Astrocyte of the cerebellum (primary cell): ENCODE measurements at regions not wholly inside any gene's neighbourhood (a gene's known extent, or its start where the extent isn't known, plus 50 kb on each side); places are given as distances from the start of the nearest gene placed in this dataset.

Experiments used
- DNase-seq: peaks from one replicate; pipeline ENCODE4 v3.0.0-alpha.2; 2011; ENCODE audit warnings: low read depth
- H3K4me3 ChIP-seq: 2 replicates; pipeline ENCODE4 v1.5.1; 2011; ENCODE audit warnings: mild to moderate bottlenecking, low read depth, low read length, moderate library complexity
- in situ Hi-C: cut with HindIII; loops from 2 replicates; pipeline ENCODE4 v1.10.0; 2017; ENCODE audit warnings: low sequenced_read_pairs
- TF ChIP-seq, protein P1 (sequence below): IDR thresholded peaks from 2 replicates; pipeline ENCODE4 v1.5.1; 2012; ENCODE audit warnings: low read length, low read depth, moderate library complexity, mild to moderate bottlenecking; ENCODE audit errors: missing control alignments

DNA sequence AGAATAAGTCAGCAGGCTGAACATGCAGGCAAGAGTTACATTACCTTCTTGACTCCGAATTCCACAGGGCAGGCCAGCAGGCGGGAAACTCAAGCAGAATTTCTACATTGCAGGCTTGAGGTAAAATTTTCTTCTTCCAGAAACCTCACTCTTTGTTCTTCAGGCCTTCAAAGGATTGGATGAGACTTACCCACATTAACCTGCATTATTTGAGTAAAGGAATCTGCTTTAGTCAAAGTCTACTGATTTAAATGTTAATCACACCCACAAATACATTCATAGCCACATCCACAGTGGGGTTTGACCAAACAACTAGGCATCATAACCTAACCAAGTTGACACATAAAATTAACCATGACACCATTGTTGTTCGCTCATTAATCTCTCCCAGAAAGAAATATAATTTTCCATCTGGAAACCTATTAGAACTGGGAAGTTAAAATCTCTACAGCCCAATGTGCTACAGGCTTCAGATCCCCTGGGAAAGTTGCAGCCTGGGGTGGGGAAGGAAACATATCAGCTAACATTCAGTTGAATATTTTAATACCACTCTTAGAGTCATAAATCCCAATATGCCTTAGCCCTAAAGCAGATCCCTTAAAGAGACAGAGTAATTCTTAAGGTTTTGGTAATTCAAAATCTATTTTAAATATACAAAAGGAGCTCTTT, 468.2 kb upstream of the TNP1 start:
- TF ChIP-seq, protein P1, sequence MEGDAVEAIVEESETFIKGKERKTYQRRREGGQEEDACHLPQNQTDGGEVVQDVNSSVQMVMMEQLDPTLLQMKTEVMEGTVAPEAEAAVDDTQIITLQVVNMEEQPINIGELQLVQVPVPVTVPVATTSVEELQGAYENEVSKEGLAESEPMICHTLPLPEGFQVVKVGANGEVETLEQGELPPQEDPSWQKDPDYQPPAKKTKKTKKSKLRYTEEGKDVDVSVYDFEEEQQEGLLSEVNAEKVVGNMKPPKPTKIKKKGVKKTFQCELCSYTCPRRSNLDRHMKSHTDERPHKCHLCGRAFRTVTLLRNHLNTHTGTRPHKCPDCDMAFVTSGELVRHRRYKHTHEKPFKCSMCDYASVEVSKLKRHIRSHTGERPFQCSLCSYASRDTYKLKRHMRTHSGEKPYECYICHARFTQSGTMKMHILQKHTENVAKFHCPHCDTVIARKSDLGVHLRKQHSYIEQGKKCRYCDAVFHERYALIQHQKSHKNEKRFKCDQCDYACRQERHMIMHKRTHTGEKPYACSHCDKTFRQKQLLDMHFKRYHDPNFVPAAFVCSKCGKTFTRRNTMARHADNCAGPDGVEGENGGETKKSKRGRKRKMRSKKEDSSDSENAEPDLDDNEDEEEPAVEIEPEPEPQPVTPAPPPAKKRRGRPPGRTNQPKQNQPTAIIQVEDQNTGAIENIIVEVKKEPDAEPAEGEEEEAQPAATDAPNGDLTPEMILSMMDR: no peak
- DNase-seq: peak; percentile 39
- H3K4me3 ChIP-seq: no peak overlapping the region
- in situ Hi-C loops: no loop called here

DNA sequence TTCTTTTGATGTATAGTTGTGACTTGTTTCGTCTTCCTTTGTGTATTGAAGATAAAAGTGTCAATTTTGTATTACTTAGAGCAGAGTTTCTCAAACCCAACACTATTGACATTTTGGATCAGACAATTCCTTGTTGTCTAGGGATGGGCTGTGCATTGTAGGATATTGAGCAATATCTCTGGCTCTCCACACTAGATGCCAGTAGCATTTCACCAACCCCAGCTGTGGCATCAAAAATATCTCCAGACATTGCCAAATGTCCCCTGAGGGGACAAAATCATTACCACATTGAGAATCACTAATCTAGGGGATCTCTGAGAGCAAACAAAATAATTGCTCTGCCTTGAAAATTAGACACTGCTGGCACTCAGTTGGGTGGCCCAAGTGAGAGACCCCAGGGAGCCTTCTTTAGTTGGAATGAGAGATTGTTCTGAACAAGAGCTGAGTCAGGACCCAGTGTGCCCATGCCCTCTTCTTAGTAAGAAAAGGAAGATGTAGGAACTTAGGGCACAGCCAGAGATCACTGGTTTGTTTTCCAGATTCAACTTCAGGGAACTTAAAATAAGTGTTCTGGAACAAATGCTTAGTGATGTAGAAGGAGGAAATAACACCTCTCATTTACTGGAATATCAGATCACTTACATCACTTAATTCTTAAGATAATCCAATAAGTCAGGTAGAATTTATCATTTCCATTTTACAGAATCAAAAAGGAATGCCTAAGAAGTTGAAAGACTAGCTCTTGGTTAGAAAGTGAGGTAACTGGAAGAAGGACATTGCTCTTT, 466.6 kb upstream of the TNP1 start:
- H3K4me3 ChIP-seq: no peak overlapping the region
- TF ChIP-seq, protein P1: no peak
- in situ Hi-C loops: no loop called here
- no peak for DNase-seq

DNA sequence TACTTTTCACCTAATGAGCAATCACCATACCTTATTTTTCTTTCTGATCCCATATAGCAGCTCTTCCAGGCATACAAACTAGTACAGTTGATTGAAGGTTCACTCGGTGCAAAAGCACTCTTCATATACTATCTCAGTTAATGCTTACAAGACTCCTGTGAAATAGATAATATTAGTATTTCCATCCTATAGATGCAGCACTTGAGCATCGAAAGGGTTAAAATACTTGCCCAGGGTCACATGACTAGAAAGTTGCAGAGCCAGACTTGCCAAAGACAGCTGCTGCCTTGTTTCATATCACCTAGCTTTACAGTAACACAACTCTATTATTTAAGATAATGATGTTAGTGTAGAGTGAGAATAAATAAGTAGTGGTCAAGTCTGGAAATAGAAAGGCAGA, 466.0 kb upstream of the TNP1 start:
- H3K4me3 ChIP-seq: no peak overlapping the region
- in situ Hi-C loops: no loop called here
- TF ChIP-seq, protein P1: no peak
- DNase-seq: no peak

DNA sequence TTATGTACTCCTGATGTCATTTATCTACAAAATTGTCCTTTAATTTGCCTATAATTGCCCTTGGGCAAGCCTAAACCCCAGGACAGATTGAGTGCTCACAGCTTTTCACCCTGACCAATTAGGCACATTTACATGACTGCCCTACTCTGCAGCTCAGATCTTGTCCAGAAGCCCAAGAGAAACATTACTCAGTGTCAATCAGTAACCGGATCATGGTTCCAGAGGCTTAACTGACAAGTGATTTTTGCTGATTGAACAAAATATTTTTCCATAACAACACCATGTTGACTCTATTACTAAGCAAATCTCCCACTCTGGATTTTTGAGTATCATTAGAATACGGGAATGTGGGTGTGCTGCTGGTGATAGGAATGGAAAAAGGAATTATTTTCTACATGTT, 465.4 kb upstream of the TNP1 start:
- in situ Hi-C loops: no loop called here
- no peak overlapping the region for H3K4me3 ChIP-seq
- no peak for DNase-seq
- TF ChIP-seq, protein P1: no peak

DNA sequence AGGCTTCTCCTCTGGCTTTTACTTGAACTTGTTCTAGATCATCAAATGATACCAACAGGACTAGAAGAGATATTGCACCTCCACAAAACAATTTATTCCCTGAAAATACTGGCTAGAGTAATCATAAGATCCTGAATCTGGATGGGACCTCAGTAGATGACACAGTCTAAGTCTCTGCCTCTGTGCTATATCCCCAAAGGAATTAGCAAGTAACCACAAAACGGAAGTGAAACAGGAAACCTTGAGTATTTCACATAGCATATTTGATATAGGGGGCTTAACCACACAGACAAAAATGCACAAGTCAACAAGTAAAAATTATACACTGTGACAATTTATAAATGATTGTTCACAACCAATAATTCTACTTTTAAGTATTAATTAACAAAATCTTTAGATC, 456.9 kb upstream of the TNP1 start:
- in situ Hi-C loops: no loop called here
- peak; percentile 27 for DNase-seq
- TF ChIP-seq, protein P1: no peak
- H3K4me3 ChIP-seq: no peak overlapping the region

DNA sequence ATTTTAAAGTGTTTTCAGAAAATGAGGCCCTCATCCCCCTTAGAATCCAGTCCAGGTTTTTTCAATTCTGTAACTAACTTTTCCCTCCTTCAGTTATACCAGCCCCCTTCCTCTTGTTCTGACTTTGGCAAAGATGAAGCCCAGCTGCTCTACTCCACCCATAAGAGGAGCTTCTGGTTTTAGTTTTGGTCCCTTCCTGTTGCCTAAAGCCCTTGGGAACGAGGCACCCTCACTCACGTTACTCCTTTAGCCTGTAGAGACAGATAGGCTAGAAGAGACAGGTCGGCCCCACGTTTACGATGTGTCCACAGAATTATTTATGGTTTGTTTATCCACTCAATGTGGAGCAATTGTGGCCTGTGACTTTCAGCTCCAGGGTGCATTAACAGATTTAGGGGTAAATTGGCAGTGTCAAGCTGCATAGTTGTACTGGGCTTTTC, 454.2 kb upstream of the TNP1 start:
- no peak overlapping the region for H3K4me3 ChIP-seq
- in situ Hi-C loops: no loop called here
- TF ChIP-seq, protein P1: no peak
- DNase-seq: no peak
